Activated naive CD4-positive, alpha-beta T cell treated with anti-CD3 and anti-CD28 coated beads, Interleukin-2, amount 10 ng/mL, durations not matched to agents 7 days and 5 days (primary cell): ENCODE measurements at regions not wholly inside any gene's neighbourhood (a gene's known extent, or its start where the extent isn't known, plus 50 kb on each side); places are given as distances from the start of the nearest gene placed in this dataset.

Experiments
- CTCF ChIA-PET: fragments of 350-600 bp; sonication (Branson Sonifier 250); formaldehyde crosslinking; loops from one replicate; lab custom pipeline; 2021; ENCODE audit warnings: antibody characterized with exemption; lab: Charles Lee
- DNase-seq: peaks from one replicate; pipeline ENCODE4 v3.0.0-alpha.2; 2020
- H3K27ac Mint-ChIP-seq: one replicate; pipeline ENCODE4 v1.8.0; 2021; ENCODE audit warnings: mild to moderate bottlenecking, moderate library complexity, mixed read lengths
- H3K27me3 Mint-ChIP-seq: one replicate; pipeline ENCODE4 v1.8.0; 2021; ENCODE audit warnings: mild to moderate bottlenecking, mixed read lengths
- H3K36me3 Mint-ChIP-seq: one replicate; pipeline ENCODE4 v1.8.0; 2021; ENCODE audit warnings: mixed read lengths
- H3K4me1 Mint-ChIP-seq: one replicate; pipeline ENCODE4 v1.8.0; 2021; ENCODE audit warnings: mixed read lengths
- H3K4me3 Mint-ChIP-seq: one replicate; pipeline ENCODE4 v1.8.0; 2021; ENCODE audit warnings: mild to moderate bottlenecking, moderate library complexity, mixed read lengths
- H3K9me3 Mint-ChIP-seq: one replicate; pipeline ENCODE4 v1.8.0; 2021; ENCODE audit warnings: mixed read lengths

DNA sequence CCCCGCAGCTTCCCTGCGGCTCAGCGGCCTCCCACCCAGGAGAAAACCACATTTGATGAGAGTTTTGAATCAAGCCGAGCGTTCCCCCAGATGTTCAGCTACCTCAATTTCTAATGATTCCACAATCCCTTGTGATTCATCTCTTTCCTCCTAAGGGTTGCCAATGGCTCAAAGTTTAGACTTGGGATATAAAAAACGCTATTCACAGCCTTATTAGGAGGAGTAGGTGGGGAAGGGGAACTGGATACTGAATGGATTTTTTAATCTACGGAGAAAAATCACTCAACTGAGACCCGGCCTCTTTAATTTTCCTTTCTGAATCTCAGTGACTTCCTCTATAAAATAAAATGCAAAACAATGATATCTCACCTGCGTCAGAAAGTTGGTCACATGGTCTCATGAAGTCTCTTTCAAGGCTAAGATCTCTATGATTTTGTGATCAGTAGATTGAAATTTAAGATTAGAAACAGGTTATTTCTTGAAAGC is 192.6 kb upstream of the TCF4 start:
- no peaks in the 10 kb centered on the region for H3K36me3 Mint-ChIP-seq
- no peaks in the 10 kb centered on the region for H3K9me3 Mint-ChIP-seq
- no peak overlapping the region for H3K4me3 Mint-ChIP-seq
- peaks cover 12% of the 10 kb centered on the region for H3K4me1 Mint-ChIP-seq
- no peak overlapping the region for H3K27ac Mint-ChIP-seq
- DNase-seq, result no peak
- CTCF ChIA-PET, result no interaction called here
- peaks cover 41% of the 10 kb centered on the region for H3K27me3 Mint-ChIP-seq

DNA sequence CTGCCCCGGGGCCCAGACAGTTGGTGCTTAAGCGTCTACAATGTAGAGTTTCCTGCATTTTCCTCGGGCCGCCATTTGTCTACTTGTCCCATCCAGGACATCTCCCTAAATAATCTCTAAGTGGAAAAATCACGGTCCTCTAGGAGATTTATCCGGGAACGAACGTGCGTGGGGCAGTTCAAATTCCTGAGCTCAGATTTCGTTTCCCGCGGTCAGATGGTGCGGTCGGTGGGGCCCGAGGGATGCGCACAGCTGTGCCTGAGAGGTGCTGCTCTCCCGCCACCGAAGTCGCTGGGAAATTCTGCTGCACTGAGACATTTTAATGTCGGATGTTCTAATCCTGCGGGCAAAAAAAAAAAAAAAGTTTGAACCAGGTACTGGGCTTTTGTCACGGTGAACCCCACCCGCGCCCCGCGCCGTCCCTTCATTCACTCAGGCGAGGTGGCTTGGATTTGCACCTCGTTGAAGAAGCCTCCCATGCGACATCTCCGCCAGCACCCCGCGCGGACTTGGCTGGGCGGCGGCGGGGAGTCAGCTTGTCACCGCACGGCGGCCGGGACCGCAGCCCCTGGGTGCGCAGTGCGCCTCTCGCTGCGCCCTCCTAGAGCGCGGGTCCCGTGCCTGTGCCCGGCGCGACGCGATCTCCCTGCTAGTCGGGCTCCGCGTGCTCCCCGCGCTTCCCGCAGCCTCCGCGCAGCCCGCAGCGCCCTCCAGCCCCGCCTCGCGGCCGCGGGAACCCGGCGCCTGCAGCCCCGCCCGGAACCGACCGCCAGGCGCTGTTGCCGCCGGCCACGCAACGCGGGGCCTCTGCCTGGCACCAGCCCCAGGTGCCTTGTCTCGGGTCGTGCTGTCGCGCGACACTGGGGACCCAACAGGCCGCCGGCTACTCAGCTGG is 191.9 kb upstream of the TCF4 start:
- no peak for DNase-seq
- no peaks in the 10 kb centered on the region for H3K36me3 Mint-ChIP-seq
- peaks cover 41% of the 10 kb centered on the region for H3K27me3 Mint-ChIP-seq
- H3K4me3 Mint-ChIP-seq, result no peak overlapping the region
- CTCF ChIA-PET, result no interaction called here
- no peaks in the 10 kb centered on the region for H3K9me3 Mint-ChIP-seq
- H3K4me1 Mint-ChIP-seq, result peaks cover 12% of the 10 kb centered on the region
- H3K27ac Mint-ChIP-seq, result no peak overlapping the region

DNA sequence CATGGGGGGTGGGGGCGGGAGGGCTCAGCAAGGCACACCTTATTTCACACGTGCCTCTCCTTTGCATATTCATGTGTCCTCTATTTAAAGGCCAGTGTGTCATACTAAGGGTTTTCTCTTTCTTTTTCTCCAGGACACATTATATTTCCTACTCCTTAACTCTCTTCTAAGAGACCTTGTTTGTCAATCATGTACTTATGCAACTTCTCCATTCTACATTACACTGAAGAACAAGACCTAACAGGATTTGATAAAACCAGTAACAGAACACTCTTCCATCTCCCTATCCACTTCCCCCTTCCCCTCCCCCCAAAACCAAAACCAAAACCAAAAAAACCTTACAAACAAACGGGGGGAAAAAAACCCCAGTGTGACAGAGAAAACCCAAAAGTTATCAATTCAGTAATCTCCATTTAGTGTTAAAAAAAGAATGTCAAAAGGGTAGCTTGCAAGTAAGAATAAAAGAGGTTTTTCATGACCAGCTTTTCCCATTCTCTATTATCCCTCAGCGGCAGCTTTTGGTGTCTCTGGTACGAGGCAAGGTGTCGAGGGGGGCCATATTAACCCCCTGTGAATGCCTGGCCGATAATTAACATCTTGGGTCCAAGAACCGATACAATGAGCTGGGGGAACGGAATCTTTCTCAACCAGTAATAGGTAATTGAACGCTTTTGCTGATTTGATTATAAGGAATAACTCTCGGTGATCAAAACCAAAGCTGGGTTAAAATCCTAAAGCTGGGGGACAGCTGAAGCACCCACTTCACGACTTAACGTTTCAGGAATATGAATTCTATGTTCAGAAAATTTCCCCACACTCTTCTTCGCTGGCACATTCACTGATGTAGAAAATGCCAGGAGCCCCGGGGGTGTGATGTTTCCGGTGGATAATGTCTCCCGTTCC is 191.0 kb upstream of the TCF4 start:
- Mint-ChIP-seq H3K4me1 (peaks cover 12% of the 10 kb centered on the region), H3K27me3 (peaks cover 41% of the 10 kb centered on the region), H3K9me3 (no peaks in the 10 kb centered on the region), H3K36me3 (no peaks in the 10 kb centered on the region), H3K27ac (no peak overlapping the region), H3K4me3 (no peak overlapping the region)
- CTCF ChIA-PET, result no interaction called here
- DNase-seq, result no peak

DNA sequence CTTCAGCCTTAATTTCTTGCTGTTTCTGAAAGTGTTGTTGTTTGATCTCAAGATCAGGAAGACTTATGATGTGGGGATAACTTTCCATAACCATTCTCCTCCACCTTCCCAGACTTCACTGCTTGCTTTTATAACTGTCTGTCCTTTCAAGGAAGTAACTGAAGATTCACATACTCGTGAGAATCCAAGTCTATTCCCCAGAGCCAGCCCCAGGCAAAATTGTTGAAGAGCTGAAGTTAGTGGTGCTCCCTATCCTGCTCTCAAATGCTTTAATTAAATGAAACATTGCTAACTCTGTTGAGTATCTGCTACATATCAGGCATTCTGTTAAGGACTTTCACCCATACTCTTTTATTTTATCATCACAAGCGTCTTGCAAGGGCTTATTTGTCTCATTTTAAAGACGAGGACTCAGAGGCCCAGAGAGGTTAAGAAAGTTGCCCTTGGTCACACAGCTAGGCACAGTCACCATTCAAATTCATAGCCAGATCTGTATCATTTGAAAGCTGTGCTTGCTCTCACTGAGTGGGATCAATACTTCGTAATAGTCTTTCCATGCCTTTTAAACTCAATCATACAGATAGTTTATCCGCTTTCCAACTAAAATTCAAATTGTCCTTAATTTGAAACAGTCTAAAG is 189.8 kb upstream of the TCF4 start:
- H3K27me3 Mint-ChIP-seq, result peaks cover 41% of the 10 kb centered on the region

DNA sequence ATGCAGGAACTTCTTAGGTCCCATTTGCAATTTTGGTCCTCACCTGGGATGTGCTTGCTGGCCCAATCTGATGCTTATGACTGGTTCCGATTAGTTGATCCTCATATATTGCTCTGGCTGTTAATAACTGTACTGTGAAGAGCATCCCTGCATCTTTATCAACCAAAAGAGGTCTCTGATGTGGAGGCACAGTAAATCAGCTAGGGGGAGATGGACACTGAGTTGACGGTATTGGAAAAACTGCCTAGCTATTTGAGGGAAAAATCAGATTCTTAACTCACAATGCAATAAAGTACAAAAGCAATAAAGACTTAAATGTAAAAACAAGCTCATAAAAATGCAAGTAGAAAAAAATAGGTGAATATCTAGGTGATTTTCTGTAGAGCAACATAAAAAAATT is 188.0 kb upstream of the TCF4 start:
- H3K4me3 Mint-ChIP-seq, result no peak overlapping the region
- no peak for DNase-seq
- H3K27ac Mint-ChIP-seq, result no peak overlapping the region
- peaks cover 31% of the 10 kb centered on the region for H3K27me3 Mint-ChIP-seq
- peaks cover 11% of the 10 kb centered on the region for H3K4me1 Mint-ChIP-seq
- H3K36me3 Mint-ChIP-seq, result no peaks in the 10 kb centered on the region
- no peaks in the 10 kb centered on the region for H3K9me3 Mint-ChIP-seq
- CTCF ChIA-PET, result no interaction called here

More for the DNA sequence above, 189.8 kb upstream of the TCF4 start:
- Mint-ChIP-seq H3K36me3 (no peaks in the 10 kb centered on the region), H3K4me3 (no peak overlapping the region), H3K27ac (no peak overlapping the region), H3K4me1 (peaks cover 12% of the 10 kb centered on the region), H3K9me3 (no peaks in the 10 kb centered on the region)
- CTCF ChIA-PET, result interaction anchor here (0.5 to 0.6 kb wide), 2 partner anchors 14 to 282 kb away, joined by 3 read pairs; no protein-coding TSS in a partner anchor
- DNase-seq, result no peak

DNA sequence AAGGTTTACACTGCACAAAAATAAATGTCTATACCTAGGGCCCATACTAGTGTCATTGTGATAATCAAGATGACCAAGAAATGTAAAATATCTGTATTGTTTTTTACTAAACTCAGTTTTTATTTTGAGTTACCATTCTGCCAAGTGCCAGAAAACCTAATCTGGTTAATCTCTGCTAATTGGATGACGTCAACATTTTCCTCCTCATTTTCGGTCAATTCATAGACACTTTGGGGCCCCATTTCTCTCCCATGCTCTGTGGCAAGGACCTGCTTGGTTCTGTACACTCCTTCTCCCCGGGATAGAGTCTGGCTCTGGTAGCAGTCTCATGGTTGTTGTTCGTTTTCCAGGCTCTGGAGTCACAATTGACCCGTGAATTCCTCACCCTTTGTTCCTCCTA is 186.5 kb upstream of the TCF4 start:
- no peak for DNase-seq
- Mint-ChIP-seq H3K9me3 (no peaks in the 10 kb centered on the region), H3K27me3 (peaks cover 17% of the 10 kb centered on the region), H3K4me3 (no peak overlapping the region), H3K27ac (no peak overlapping the region), H3K36me3 (no peaks in the 10 kb centered on the region), H3K4me1 (peaks cover 8% of the 10 kb centered on the region)
- CTCF ChIA-PET, result no interaction called here

GRCh38 chr18:55768255-55768654 is 180.3 kb upstream of the TCF4 start:
- no peak for DNase-seq
- H3K4me3 Mint-ChIP-seq, result no peak overlapping the region
- H3K27ac Mint-ChIP-seq, result no peak overlapping the region
- H3K27me3 Mint-ChIP-seq, result no peaks in the 10 kb centered on the region
- H3K9me3 Mint-ChIP-seq, result no peaks in the 10 kb centered on the region
- no peaks in the 10 kb centered on the region for H3K4me1 Mint-ChIP-seq
- no peaks in the 10 kb centered on the region for H3K36me3 Mint-ChIP-seq
- CTCF ChIA-PET, result no interaction called here

DNA sequence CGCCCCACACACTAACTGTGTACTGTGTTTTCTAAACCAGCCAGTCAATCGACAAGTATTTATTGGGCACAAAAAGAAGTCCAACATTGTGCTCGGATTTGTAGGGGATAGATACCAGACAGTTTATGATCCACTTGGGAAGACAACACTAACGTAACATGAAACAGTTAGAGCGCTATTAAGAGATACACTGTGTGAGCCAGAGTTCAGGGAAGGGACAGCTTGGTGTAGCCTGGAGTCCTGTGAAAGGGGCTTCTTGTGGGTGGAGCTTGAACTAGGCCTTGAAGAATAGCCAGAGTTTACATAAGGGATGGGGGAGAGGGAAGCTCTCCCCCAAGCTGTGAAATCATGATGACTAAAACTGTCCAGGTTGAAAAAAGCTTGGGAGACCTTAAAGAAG is 176.4 kb upstream of the TCF4 start:
- no peaks in the 10 kb centered on the region for H3K9me3 Mint-ChIP-seq

DNA sequence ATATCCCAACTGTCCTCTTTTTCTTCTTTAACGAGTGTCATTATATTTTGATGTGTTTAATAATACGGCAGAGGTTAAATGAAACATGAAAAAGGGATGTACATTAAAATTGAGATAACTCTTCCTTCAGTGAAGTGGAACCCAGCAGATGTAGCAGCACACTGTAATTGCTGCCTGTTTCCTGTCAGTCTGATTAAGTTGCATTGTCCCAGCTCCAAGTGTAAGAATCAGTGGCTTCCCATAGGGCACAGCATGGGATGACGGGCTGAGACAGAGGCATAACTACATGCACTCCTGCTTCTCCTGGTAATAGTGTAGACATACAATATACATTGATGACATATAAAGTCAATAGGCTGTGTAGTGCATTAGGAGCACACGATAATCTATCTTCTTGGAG is 175.8 kb upstream of the TCF4 start:
- Mint-ChIP-seq H3K4me1 (no peaks in the 10 kb centered on the region), H3K4me3 (no peak overlapping the region), H3K27ac (no peak overlapping the region), H3K36me3 (no peaks in the 10 kb centered on the region), H3K9me3 (no peaks in the 10 kb centered on the region), H3K27me3 (no peaks in the 10 kb centered on the region)
- no peak for DNase-seq
- CTCF ChIA-PET, result interaction anchor here (0.7 kb wide), 1 partner anchor 14 kb away, joined by 3 read pairs; no protein-coding TSS in a partner anchor

More for the DNA sequence above, 176.4 kb upstream of the TCF4 start:
- no peak for DNase-seq
- CTCF ChIA-PET, result no interaction called here
- no peak overlapping the region for H3K4me3 Mint-ChIP-seq
- no peaks in the 10 kb centered on the region for H3K4me1 Mint-ChIP-seq
- no peaks in the 10 kb centered on the region for H3K27me3 Mint-ChIP-seq
- no peaks in the 10 kb centered on the region for H3K36me3 Mint-ChIP-seq
- no peak overlapping the region for H3K27ac Mint-ChIP-seq

DNA sequence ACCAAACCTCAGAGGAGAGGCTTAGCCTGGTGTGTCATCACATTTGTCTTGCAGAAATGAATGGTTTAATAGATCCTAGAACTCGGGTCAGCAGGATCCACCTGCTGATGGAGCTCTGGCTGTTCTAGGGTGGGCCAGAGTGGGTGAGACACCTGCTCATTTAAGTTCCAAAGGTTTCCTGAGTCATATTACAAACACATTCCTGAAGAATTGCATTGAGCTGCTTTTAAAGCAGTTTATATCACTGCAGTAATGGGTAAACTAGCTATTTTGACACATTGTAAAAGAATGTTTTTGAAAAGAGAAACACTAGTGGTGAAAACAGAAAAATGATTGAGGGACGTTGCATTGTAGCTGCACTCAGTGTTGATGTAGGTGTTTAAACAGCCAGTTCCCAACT is 175.3 kb upstream of the TCF4 start:
- no peak for DNase-seq
- no peaks in the 10 kb centered on the region for H3K4me1 Mint-ChIP-seq
- CTCF ChIA-PET, result interaction anchor here (0.7 kb wide), 1 partner anchor 15 kb away, joined by 3 read pairs; no protein-coding TSS in a partner anchor

DNA sequence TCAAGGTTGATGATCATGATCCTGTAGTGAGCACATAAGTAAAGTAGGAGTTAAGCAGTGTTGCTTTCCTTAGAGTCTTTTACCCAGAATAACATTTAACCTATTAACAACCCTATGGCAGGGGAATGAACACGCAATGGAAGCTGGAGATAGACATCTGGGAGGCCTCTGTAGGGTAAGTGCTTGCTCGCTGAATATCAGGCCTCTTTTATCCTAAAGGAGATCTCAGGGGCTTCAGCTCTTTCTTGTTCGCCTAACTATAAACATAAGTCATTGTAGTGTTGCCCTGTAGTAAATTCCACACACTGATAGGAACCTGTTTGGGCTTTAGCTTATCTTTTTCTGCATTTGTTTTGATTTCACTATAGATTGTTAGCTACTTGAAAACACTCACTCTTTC is 174.4 kb upstream of the TCF4 start:
- no peak for DNase-seq
- Mint-ChIP-seq H3K4me3 (no peak overlapping the region), H3K27ac (no peak overlapping the region), H3K4me1 (no peaks in the 10 kb centered on the region), H3K9me3 (no peaks in the 10 kb centered on the region), H3K36me3 (no peaks in the 10 kb centered on the region), H3K27me3 (no peaks in the 10 kb centered on the region)
- CTCF ChIA-PET, result no interaction called here

More for the DNA sequence above, 175.3 kb upstream of the TCF4 start:
- H3K27ac Mint-ChIP-seq, result no peak overlapping the region
- no peak overlapping the region for H3K4me3 Mint-ChIP-seq
- H3K9me3 Mint-ChIP-seq, result no peaks in the 10 kb centered on the region
- no peaks in the 10 kb centered on the region for H3K36me3 Mint-ChIP-seq
- H3K27me3 Mint-ChIP-seq, result no peaks in the 10 kb centered on the region

DNA sequence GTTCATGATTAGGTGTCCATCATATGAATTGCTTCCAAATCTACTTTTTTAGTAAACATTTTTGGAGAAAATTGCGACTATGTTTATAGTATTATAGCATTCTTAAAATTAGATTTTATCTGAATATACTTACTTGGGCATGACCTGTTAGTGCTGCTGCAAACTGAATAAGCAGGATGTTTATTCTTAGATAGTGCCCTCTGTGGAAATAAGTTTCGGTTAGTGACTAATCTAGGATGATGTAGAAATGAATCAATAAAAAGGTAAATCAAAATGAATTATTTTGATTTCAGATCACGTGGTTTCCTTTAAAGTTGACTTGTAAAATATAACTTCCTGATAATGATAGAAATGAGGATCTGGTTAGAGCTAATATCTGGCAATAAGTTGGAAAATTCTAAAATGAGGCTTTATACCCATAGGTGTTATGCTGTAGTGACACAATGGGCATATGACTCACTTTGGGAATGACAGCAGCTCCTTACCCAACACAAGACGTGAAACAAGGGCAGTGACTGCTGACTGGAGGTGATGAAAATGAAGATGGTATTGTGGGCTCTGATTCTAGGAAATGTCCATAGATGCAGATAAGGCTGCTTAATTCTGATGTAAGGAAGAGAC is 165.8 kb upstream of the TCF4 start:
- CTCF ChIA-PET, result no interaction called here
- Mint-ChIP-seq H3K27ac (no peak overlapping the region), H3K4me3 (no peak overlapping the region), H3K4me1 (no peaks in the 10 kb centered on the region), H3K36me3 (no peaks in the 10 kb centered on the region), H3K9me3 (peaks cover 2% of the 10 kb centered on the region), H3K27me3 (no peaks in the 10 kb centered on the region)
- DNase-seq, result no peak

GRCh38 chr18:55751476-55751875 is 163.5 kb upstream of the TCF4 start:
- no peaks in the 10 kb centered on the region for H3K4me1 Mint-ChIP-seq
- no peak overlapping the region for H3K4me3 Mint-ChIP-seq
- no peak for DNase-seq
- no peaks in the 10 kb centered on the region for H3K27me3 Mint-ChIP-seq
- H3K9me3 Mint-ChIP-seq, result no peaks in the 10 kb centered on the region
- CTCF ChIA-PET, result no interaction called here
- no peak overlapping the region for H3K27ac Mint-ChIP-seq
- H3K36me3 Mint-ChIP-seq, result no peaks in the 10 kb centered on the region
